Transverse colon (tissue), 4 donors: ENCODE measurements at regions not wholly inside any gene's neighbourhood (a gene's known extent, or its start where the extent isn't known, plus 50 kb on each side); places are given as distances from the start of the nearest gene placed in this dataset.

Experiments
- CTCF ChIP-seq, 5 experiments: fragments of 200-600 bp in 3 of 5; fragments of 450-650 bp in 2 of 5; sonication (generic) in 3 of 5; IDR thresholded peaks; 1 replicate in 2 of 5; 2 replicates in 3 of 5; pipeline ENCODE4 v1.5.1; 2016 to 2017; ENCODE audit warnings: antibody characterized with exemption in 5 of 5, inconsistent platforms in 3 of 5, mild to moderate bottlenecking in 2 of 5, moderate library complexity in 1 of 5
- POLR2A ChIP-seq: fragments of 450-650 bp; IDR thresholded peaks from one replicate; pipeline ENCODE4 v1.6.1; 2016; ENCODE audit warnings: antibody characterized with exemption, mild to moderate bottlenecking, moderate library complexity
- POLR2AphosphoS5 ChIP-seq, 3 donors: sonication (generic); formaldehyde crosslinking; IDR thresholded peaks; one replicate each; pipeline ENCODE4 v1.6.1; 2016; ENCODE audit warnings: antibody characterized with exemption in 3 of 3

GRCh38 chr10:53183733-53184132 lies 411.1 kb upstream of the MBL2 start:
- TF ChIP-seq CTCF (IDR thresholded peaks at IDR 0.05) (no peak), POLR2A (no peak), POLR2AphosphoS5 (IDR thresholded peaks at IDR 0.05) (no peak)
